AG04449 (cell line): ENCODE measurements at regions not wholly inside any gene's neighbourhood (a gene's known extent, or its start where the extent isn't known, plus 50 kb on each side); places are given as distances from the start of the nearest gene placed in this dataset.
A peak's percentile ranks its signal among the peaks of the same experiment; 100 is the strongest.

Experiments used
- CTCF ChIA-PET: fragments of 350-600 bp; formaldehyde crosslinking; extraction: SDS; loops from one replicate; lab custom pipeline; 2021; ENCODE audit warnings: antibody characterized with exemption; lab: Yijun Ruan, JAX
- POLR2A ChIA-PET: fragments of 400-600, 350-600 bp; formaldehyde crosslinking; extraction: SDS; loops from one replicate; lab custom pipeline; 2020; ENCODE audit warnings: antibody characterized with exemption, inconsistent platforms; lab: Yijun Ruan, JAX
- DNase-seq: peaks from one replicate; pipeline ENCODE4 v3.0.0-alpha.2; 2010; ENCODE audit warnings: low read depth, low spot score
- H3K4me3 ChIP-seq: 2 replicates; pipeline ENCODE4 v1.5.1; 2011; ENCODE audit warnings: low read depth, mild to moderate bottlenecking, control low read depth, low read length
- TF ChIP-seq, protein P1 (sequence below): IDR thresholded peaks from one replicate; pipeline ENCODE4 v1.5.1; 2011; ENCODE audit warnings: mild to moderate bottlenecking, moderate library complexity, low read length, control low read depth, inconsistent platforms; ENCODE audit not compliant: insufficient read depth; ENCODE audit errors: missing control alignments

DNA sequence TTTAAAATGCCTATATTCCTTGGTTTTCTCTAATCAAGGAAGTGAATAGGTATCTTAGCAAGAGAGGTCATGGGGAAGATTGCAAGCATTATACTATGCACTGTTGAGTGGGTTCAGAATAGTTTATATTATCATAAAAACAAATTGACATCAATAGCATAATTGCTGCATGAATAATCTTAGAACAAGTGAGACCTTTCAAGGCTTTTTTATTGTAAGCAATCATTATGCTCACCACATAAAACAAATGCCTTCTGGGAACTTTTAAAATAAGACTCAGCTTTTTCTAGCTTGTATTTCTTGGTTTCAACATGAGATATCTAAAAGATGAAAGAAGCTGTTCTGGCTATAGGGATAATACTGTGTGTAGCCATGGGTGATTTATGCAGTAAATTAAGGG lies 135.6 kb upstream of the ZC3H12C start:
- ChIA-PET POLR2A (no interaction called here), CTCF (interaction anchor here (1.3 kb wide), 1 partner anchor 11 kb away, joined by 3 read pairs; no protein-coding TSS in a partner anchor)
- H3K4me3 ChIP-seq, result no peak overlapping the region
- TF ChIP-seq, protein P1, sequence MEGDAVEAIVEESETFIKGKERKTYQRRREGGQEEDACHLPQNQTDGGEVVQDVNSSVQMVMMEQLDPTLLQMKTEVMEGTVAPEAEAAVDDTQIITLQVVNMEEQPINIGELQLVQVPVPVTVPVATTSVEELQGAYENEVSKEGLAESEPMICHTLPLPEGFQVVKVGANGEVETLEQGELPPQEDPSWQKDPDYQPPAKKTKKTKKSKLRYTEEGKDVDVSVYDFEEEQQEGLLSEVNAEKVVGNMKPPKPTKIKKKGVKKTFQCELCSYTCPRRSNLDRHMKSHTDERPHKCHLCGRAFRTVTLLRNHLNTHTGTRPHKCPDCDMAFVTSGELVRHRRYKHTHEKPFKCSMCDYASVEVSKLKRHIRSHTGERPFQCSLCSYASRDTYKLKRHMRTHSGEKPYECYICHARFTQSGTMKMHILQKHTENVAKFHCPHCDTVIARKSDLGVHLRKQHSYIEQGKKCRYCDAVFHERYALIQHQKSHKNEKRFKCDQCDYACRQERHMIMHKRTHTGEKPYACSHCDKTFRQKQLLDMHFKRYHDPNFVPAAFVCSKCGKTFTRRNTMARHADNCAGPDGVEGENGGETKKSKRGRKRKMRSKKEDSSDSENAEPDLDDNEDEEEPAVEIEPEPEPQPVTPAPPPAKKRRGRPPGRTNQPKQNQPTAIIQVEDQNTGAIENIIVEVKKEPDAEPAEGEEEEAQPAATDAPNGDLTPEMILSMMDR, result no peak
- no peak for DNase-seq

DNA sequence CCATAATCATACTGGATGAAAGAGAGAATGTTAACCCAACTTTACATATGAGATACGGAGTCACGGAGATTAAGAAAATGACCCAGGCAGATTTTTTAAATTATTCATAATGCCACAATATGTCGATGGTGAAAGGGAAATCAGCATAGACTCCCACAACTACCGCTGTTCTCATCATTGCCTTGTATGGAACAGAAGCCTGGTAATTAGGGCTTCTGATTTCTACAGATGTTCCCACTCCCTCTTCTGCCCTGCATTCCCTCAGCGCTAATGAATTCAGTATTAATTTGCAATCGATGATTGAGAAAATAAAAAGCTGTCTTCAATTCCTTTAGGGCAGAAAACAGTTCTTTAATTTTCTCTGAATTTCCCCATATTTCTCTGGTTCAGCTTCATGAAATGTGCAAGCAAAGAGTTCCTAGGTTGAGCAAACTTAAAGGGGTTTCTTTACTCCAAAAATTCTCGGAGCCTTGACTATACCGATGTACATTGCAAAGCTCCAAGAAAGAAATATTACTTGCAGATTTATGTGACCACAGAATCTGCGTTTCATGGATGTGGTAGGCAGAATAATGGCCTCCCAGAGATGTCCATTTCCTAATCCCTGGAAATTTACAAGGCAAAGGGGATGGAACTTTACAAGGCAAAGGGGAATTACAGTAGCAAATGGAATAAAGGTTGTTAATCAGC lies 134.9 kb upstream of the ZC3H12C start:
- H3K4me3 ChIP-seq, result no peak overlapping the region
- no peak for DNase-seq
- TF ChIP-seq, protein P1, result no peak
- ChIA-PET CTCF (interaction anchor here (1.3 to 1.5 kb wide), 2 partner anchors 12 to 13 kb away, joined by 3 to 5 read pairs; no protein-coding TSS in a partner anchor), POLR2A (no interaction called here)

DNA sequence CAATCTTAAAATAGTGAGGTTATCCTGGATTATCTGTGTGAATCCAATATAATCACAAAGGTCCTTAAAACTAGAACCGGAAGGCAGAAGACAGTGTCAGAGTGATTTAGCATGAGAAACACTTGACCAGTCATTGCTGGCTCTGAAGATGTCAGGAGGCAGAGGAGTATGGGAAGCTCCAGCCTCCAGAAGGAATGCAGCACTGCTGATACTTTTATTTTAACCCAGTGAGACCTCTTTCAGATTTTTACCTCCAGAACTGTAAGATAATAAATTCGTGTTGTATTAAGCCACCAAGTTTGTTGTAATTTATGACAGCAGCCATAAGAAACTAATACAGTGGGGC lies 134.4 kb upstream of the ZC3H12C start:
- TF ChIP-seq, protein P1, result no peak
- ChIA-PET POLR2A (no interaction called here), CTCF (interaction anchor here (1.3 to 1.5 kb wide), 2 partner anchors 12 to 14 kb away, joined by 3 to 5 read pairs; no protein-coding TSS in a partner anchor)
- no peak for DNase-seq
- H3K4me3 ChIP-seq, result no peak overlapping the region

DNA sequence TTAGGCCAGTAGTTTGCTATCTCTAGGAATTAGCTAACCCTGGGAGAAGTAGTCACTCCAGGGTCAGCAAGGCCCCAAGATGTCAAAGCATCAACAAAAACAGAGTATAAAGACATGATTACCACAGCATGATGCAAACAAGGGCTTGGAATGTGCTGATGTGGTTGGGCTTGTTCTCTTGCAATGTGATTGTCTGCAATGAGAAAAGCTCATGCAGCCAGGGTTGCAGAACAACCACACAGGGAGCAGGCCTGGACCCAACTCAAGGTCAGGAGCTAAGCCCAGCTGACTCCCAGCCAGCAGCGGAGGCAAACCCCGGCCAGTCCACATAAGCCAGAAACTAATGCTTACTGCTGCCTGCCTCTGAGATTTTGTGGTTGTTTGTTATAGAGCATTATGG lies 132.4 kb upstream of the ZC3H12C start:
- POLR2A ChIA-PET, result no interaction called here
- TF ChIP-seq, protein P1, result no peak
- peak; percentile 59 for DNase-seq
- CTCF ChIA-PET, result interaction anchor here (1.1 to 1.2 kb wide), 2 partner anchors 10 to 14 kb away, joined by 3 read pairs; no protein-coding TSS in a partner anchor
- H3K4me3 ChIP-seq, result no peak overlapping the region

DNA sequence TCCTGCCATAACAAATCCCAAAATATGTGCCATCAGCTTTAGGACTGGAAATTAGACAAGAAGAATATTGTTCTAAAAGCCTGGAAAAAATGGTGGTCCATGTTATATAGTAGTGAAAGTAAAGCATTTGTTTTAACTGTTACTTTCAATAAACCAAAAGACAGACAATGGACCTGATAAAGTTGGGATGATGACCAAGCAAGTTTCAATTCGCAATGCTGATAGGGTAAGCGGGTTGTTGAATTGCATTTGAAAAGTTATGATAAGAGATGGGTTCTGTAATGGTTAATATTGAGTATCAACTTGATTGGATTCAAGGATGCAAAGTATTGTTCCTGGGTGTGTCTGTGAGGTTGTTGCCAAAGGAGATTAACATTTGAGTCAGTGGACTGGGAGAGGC lies 131.9 kb upstream of the ZC3H12C start:
- ChIA-PET CTCF (interaction anchor here (1.1 to 1.2 kb wide), 2 partner anchors 10 to 15 kb away, joined by 3 read pairs; no protein-coding TSS in a partner anchor), POLR2A (no interaction called here)
- TF ChIP-seq, protein P1, result no peak
- DNase-seq, result no peak
- H3K4me3 ChIP-seq, result no peak overlapping the region

DNA sequence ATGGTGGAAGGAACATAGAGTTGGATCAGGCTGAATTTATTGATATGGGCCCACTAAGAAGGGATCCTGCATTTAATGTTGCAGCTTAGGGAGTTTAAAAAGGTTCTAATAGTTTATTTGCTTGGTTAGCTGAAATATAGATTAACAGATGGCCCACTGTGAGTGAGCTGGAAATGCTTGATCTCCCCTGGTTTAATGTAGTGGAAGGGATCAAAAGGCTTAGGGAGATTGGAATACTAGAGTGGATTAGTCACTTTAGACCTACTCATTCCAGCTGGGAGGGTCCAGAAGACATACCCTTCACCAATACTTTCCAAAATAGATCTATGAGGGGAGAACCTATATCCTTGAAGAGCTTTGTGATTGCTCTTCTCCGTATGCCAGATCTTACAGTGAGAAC lies 130.1 kb upstream of the ZC3H12C start:
- no peak for DNase-seq
- ChIA-PET POLR2A (no interaction called here), CTCF (no interaction called here)
- TF ChIP-seq, protein P1, result no peak
- H3K4me3 ChIP-seq, result no peak overlapping the region
